ENCODE measurements at regions not wholly inside any gene's neighbourhood (a gene's known extent, or its start where the extent isn't known, plus 50 kb on each side); places are given as distances from the start of the nearest gene placed in this dataset.

DNA sequence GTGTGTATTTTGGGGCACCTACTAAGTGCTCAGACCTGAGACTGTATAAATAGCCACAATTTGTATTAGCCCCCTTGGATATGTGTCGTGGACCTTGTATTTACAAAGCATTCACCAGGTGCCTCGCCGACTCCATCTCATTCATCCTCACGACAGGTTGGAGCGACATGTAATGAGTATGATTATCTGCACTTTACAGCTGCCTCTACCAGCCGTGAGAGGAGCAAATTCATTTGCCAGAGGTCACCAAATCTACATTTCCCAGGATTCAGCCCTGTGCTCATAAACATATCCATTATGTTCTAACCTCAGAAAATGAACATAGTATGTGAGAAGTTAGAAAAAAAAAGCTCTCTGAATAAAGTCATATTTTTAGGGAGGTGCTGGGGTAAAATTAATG is 167.4 kb downstream of the ZDHHC21 start (continued):
- TF ChIP-seq, protein P1, sequence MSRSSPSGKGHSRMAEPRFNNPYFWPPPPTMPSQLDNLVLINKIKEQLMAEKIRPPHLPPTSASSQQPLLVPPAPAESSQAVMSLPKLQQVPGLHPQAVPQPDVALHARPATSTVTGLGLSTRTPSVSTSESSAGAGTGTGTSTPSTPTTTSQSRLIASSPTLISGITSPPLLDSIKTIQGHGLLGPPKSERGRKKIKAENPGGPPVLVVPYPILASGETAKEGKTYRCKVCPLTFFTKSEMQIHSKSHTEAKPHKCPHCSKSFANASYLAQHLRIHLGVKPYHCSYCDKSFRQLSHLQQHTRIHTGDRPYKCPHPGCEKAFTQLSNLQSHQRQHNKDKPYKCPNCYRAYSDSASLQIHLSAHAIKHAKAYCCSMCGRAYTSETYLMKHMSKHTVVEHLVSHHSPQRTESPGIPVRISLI (tag by site-specific recombination; IDR thresholded peaks at IDR 0.05): no peak
- TF ChIP-seq MYNN (tag by site-specific recombination; IDR thresholded peaks at IDR 0.05; ENCODE audit: borderline replicate concordance): no peak
- no peak for TF ChIP-seq YY2 (tag by site-specific recombination; IDR thresholded peaks at IDR 0.05)
- TF ChIP-seq ZXDB (tag by site-specific recombination; IDR thresholded peaks at IDR 0.05): no peak

DNA sequence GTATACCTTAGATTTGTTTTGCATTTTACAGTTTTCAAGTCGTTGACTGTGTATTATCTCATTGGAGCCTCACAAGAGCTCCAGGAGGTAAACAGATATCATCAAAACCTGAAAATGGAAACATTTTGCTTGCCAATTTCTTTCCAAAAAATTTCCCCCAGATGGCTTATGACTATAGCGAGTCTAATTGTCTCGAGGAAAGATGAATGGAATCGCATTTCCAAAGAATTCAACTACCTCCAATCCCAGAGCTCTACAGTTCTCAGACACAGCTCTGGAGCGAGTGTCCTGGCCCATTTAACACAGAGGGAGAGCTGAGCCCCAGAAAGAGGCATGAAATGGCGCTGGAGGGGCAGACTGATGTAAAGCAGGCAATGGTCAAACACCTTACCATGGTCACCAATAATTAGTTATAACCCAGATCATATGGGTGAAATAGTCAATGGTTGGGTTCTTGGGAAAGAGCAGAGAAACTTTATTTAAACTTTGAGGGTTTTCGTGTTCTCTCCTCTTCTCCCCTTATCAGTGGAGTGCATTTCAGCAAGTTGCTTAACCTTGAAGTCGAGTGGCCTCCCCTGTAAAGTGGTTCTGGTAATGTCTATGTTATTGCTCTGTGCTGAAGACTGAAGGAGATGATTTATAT is 168.2 kb downstream of the ZDHHC21 start:
- TF ChIP-seq, protein P2, sequence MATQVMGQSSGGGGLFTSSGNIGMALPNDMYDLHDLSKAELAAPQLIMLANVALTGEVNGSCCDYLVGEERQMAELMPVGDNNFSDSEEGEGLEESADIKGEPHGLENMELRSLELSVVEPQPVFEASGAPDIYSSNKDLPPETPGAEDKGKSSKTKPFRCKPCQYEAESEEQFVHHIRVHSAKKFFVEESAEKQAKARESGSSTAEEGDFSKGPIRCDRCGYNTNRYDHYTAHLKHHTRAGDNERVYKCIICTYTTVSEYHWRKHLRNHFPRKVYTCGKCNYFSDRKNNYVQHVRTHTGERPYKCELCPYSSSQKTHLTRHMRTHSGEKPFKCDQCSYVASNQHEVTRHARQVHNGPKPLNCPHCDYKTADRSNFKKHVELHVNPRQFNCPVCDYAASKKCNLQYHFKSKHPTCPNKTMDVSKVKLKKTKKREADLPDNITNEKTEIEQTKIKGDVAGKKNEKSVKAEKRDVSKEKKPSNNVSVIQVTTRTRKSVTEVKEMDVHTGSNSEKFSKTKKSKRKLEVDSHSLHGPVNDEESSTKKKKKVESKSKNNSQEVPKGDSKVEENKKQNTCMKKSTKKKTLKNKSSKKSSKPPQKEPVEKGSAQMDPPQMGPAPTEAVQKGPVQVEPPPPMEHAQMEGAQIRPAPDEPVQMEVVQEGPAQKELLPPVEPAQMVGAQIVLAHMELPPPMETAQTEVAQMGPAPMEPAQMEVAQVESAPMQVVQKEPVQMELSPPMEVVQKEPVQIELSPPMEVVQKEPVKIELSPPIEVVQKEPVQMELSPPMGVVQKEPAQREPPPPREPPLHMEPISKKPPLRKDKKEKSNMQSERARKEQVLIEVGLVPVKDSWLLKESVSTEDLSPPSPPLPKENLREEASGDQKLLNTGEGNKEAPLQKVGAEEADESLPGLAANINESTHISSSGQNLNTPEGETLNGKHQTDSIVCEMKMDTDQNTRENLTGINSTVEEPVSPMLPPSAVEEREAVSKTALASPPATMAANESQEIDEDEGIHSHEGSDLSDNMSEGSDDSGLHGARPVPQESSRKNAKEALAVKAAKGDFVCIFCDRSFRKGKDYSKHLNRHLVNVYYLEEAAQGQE (tag by site-specific recombination; IDR thresholded peaks at IDR 0.05): no peak
- no peak for TF ChIP-seq ZNF202 (tag by site-specific recombination; IDR thresholded peaks at IDR 0.05; ENCODE audit: borderline replicate concordance)
- TF ChIP-seq HOXC10 (CRISPR knock-in tag; IDR thresholded peaks at IDR 0.05): no peak
- TF ChIP-seq, protein P3, sequence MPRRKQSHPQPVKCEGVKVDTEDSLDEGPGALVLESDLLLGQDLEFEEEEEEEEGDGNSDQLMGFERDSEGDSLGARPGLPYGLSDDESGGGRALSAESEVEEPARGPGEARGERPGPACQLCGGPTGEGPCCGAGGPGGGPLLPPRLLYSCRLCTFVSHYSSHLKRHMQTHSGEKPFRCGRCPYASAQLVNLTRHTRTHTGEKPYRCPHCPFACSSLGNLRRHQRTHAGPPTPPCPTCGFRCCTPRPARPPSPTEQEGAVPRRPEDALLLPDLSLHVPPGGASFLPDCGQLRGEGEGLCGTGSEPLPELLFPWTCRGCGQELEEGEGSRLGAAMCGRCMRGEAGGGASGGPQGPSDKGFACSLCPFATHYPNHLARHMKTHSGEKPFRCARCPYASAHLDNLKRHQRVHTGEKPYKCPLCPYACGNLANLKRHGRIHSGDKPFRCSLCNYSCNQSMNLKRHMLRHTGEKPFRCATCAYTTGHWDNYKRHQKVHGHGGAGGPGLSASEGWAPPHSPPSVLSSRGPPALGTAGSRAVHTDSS (tag by site-specific recombination; IDR thresholded peaks at IDR 0.05): no peak
- Histone ChIP-seq H3K27ac (ENCODE audit: extremely low read depth, low read depth, low read length) (no peak overlapping the region), H3K4me1 (ENCODE audit: control insufficient read depth, insufficient read depth, low read length) (no peaks in the 10 kb centered on the region), H3K9me3 (ENCODE audit: control insufficient read depth, insufficient read depth, low read depth, low read length) (no peaks in the 10 kb centered on the region), H3K4me3 (ENCODE audit: low read depth, low read length) (no peak overlapping the region), H3K36me3 (ENCODE audit: control insufficient read depth in 2 of 2, insufficient read depth in 1 of 2, low read length in 2 of 2) (no peaks in the 10 kb centered on the region)
- ChIA-PET POLR2A (no interaction called here), CTCF (interaction anchor here (0.6 to 1.2 kb wide), 2 partner anchors 59 to 404 kb away, joined by 3 read pairs; no protein-coding TSS in a partner anchor)

DNA sequence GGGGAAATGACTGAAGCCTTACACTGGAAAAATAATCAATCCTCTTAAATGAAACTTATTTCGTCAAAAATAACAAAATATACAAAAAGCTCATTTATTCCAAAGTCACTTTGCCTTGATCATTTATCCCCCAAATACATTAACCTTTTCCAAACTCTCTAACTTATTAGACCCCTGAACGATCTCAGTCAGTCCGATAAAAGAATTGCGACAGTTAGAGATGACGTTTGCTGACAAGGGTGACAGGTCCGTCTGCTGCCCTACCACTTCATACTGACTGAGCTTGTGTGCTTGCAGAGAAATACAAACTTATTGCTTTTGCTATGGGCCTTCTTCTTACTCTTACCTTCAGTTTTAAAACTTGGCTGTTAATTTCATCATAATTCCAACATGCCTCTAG is 169.7 kb downstream of the ZDHHC21 start:
- ChIA-PET POLR2A (no interaction called here), CTCF (interaction anchor here (0.6 to 1.4 kb wide), 3 partner anchors 58 to 246 kb away, joined by 3 read pairs; no protein-coding TSS in a partner anchor)
- TF ChIP-seq, protein P4, sequence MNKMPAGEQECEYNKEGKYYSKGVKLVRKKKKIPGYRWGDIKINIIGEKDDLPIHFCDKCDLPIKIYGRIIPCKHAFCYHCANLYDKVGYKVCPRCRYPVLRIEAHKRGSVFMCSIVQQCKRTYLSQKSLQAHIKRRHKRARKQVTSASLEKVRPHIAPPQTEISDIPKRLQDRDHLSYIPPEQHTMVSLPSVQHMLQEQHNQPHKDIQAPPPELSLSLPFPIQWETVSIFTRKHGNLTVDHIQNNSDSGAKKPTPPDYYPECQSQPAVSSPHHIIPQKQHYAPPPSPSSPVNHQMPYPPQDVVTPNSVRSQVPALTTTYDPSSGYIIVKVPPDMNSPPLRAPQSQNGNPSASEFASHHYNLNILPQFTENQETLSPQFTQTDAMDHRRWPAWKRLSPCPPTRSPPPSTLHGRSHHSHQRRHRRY (tag by site-specific recombination; IDR thresholded peaks at IDR 0.05): no peak
- TF ChIP-seq MYNN (tag by site-specific recombination; IDR thresholded peaks at IDR 0.05; ENCODE audit: borderline replicate concordance) (no peak), ZBTB48 (tag by site-specific recombination; IDR thresholded peaks at IDR 0.05) (no peak), ZBTB7A (tag by site-specific recombination; IDR thresholded peaks at IDR 0.05; ENCODE audit: low read depth) (no peak), ZNF76 (tag by site-specific recombination; IDR thresholded peaks at IDR 0.05; ENCODE audit: borderline replicate concordance, low read depth) (no peak), ZNF777 (tag by site-specific recombination; IDR thresholded peaks at IDR 0.05; ENCODE audit: borderline replicate concordance) (no peak), ZNF585B (tag by site-specific recombination; IDR thresholded peaks at IDR 0.05) (no peak), GLI4 (tag by site-specific recombination; IDR thresholded peaks at IDR 0.05) (no peak)
- TF ChIP-seq, protein P5, sequence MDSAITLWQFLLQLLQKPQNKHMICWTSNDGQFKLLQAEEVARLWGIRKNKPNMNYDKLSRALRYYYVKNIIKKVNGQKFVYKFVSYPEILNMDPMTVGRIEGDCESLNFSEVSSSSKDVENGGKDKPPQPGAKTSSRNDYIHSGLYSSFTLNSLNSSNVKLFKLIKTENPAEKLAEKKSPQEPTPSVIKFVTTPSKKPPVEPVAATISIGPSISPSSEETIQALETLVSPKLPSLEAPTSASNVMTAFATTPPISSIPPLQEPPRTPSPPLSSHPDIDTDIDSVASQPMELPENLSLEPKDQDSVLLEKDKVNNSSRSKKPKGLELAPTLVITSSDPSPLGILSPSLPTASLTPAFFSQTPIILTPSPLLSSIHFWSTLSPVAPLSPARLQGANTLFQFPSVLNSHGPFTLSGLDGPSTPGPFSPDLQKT (IDR thresholded peaks at IDR 0.05; ENCODE audit: borderline replicate concordance, low read depth, low read length): no peak
- no peaks in the 10 kb centered on the region for H3K9me3 ChIP-seq (ENCODE audit: control insufficient read depth, insufficient read depth, low read depth, low read length)
- no peak overlapping the region for H3K27ac ChIP-seq (ENCODE audit: extremely low read depth, low read depth, low read length)
- H3K36me3 ChIP-seq (ENCODE audit: control insufficient read depth in 2 of 2, insufficient read depth in 1 of 2, low read length in 2 of 2): no peaks in the 10 kb centered on the region
- no peaks in the 10 kb centered on the region for H3K4me1 ChIP-seq (ENCODE audit: control insufficient read depth, insufficient read depth, low read length)
- no peak overlapping the region for H3K4me3 ChIP-seq (ENCODE audit: low read depth, low read length)
